ENCODE measurements at regions not wholly inside any gene's neighbourhood (a gene's known extent, or its start where the extent isn't known, plus 50 kb on each side); places are given as distances from the start of the nearest gene placed in this dataset.

- TF ChIP-seq CREB5 (CRISPR knock-in tag; IDR thresholded peaks at IDR 0.05; ENCODE audit: low read depth) (no peak), ZNF565 (CRISPR knock-in tag; conservative IDR thresholded peaks at IDR 0.05; ENCODE audit: low read depth) (no peak), RARB (CRISPR knock-in tag; IDR thresholded peaks at IDR 0.05) (no peak), POU6F1 (CRISPR knock-in tag; IDR thresholded peaks at IDR 0.05; ENCODE audit: borderline replicate concordance, low read depth) (no peak), PPARA (CRISPR knock-in tag; IDR thresholded peaks at IDR 0.05; ENCODE audit: borderline replicate concordance) (no peak)
These were observed 726.0 kb upstream of the ZNF385D start (continued) for GRCh38 chr3:22476976-22477375.

- no peak for TF ChIP-seq CSRNP3 (CRISPR knock-in tag; IDR thresholded peaks at IDR 0.05)
- no peak for TF ChIP-seq TCF4 (CRISPR knock-in tag; IDR thresholded peaks at IDR 0.05; ENCODE audit: borderline replicate concordance)
- TF ChIP-seq ZC3H10 (CRISPR knock-in tag; IDR thresholded peaks at IDR 0.05), result no peak
- no peak for ATAC-seq
These were observed 717.2 kb upstream of the UBE2E2 start for GRCh38 chr3:22485954-22486353.

- no peak for ATAC-seq
- TF ChIP-seq ZNF8 (CRISPR knock-in tag; IDR thresholded peaks at IDR 0.05), result no peak
- no peak for TF ChIP-seq TOX (CRISPR knock-in tag; IDR thresholded peaks at IDR 0.05; ENCODE audit: borderline replicate concordance)
- TF ChIP-seq OSR1 (CRISPR knock-in tag; IDR thresholded peaks at IDR 0.05), result no peak
- no peak for TF ChIP-seq ESRRG (CRISPR knock-in tag; IDR thresholded peaks at IDR 0.05)
- TF ChIP-seq ZFP3 (CRISPR knock-in tag; IDR thresholded peaks at IDR 0.05), result no peak
- TF ChIP-seq POU6F1 (CRISPR knock-in tag; IDR thresholded peaks at IDR 0.05; ENCODE audit: borderline replicate concordance, low read depth), result no peak
- TF ChIP-seq ZFP30 (CRISPR knock-in tag; IDR thresholded peaks at IDR 0.05), result no peak
- no peak for TF ChIP-seq GLIS3 (CRISPR knock-in tag; IDR thresholded peaks at IDR 0.05)
- TF ChIP-seq BACH2 (CRISPR knock-in tag; IDR thresholded peaks at IDR 0.05; ENCODE audit: borderline replicate concordance), result no peak
- TF ChIP-seq SNAI2 (CRISPR knock-in tag; IDR thresholded peaks at IDR 0.05), result no peak
- no peak for TF ChIP-seq CSDC2 (CRISPR knock-in tag; IDR thresholded peaks at IDR 0.05)
- no peak for TF ChIP-seq PPARA (CRISPR knock-in tag; IDR thresholded peaks at IDR 0.05; ENCODE audit: borderline replicate concordance)
These were observed 712.4 kb upstream of the UBE2E2 start for GRCh38 chr3:22490747-22491146.

GRCh38 chr3:22491344-22491743, 711.8 kb upstream of the UBE2E2 start:
- TF ChIP-seq ZC3H10 (CRISPR knock-in tag; IDR thresholded peaks at IDR 0.05) (no peak), CSDC2 (CRISPR knock-in tag; IDR thresholded peaks at IDR 0.05) (no peak), CREB5 (CRISPR knock-in tag; IDR thresholded peaks at IDR 0.05; ENCODE audit: low read depth) (no peak), ZNF8 (CRISPR knock-in tag; IDR thresholded peaks at IDR 0.05) (no peak), ZFP30 (CRISPR knock-in tag; IDR thresholded peaks at IDR 0.05) (no peak), TSHZ2 (CRISPR knock-in tag; IDR thresholded peaks at IDR 0.05) (no peak), SNAI2 (CRISPR knock-in tag; IDR thresholded peaks at IDR 0.05) (no peak), POU6F1 (CRISPR knock-in tag; IDR thresholded peaks at IDR 0.05; ENCODE audit: borderline replicate concordance, low read depth) (no peak), RARB (CRISPR knock-in tag; IDR thresholded peaks at IDR 0.05) (no peak), CSRNP3 (CRISPR knock-in tag; IDR thresholded peaks at IDR 0.05) (no peak)
- no peak for ATAC-seq

Measured in SK-N-SH treated with all-trans-retinoic acid at 6 μM for 48 hours (cell line).